ENCODE measurements at regions not wholly inside any gene's neighbourhood (a gene's known extent, or its start where the extent isn't known, plus 50 kb on each side); places are given as distances from the start of the nearest gene placed in this dataset.

- no peaks in the 10 kb centered on the region for H3K36me3 Mint-ChIP-seq
- no peaks in the 10 kb centered on the region for H3K4me1 Mint-ChIP-seq
- CTCF ChIA-PET: no interaction called here
- H3K9me3 Mint-ChIP-seq: no peaks in the 10 kb centered on the region
- no peak overlapping the region for H3K4me3 Mint-ChIP-seq
- peaks cover 11% of the 10 kb centered on the region for H3K27me3 Mint-ChIP-seq
- H3K27ac Mint-ChIP-seq: no peak overlapping the region
- no peak for DNase-seq
These were observed 129.7 kb downstream of the FAXC start for GRCh38 chr6:99219788-99220187.

- H3K9me3 Mint-ChIP-seq: no peaks in the 10 kb centered on the region
- CTCF ChIA-PET: no interaction called here
- no peak overlapping the region for H3K27ac Mint-ChIP-seq
- no peaks in the 10 kb centered on the region for H3K4me1 Mint-ChIP-seq
- H3K36me3 Mint-ChIP-seq: no peaks in the 10 kb centered on the region
- peaks cover 11% of the 10 kb centered on the region for H3K27me3 Mint-ChIP-seq
- DNase-seq: no peak
- no peak overlapping the region for H3K4me3 Mint-ChIP-seq
These were observed 132.5 kb downstream of the FAXC start for GRCh38 chr6:99216959-99217358.

GRCh38 chr6:99195986-99196655, 153.4 kb downstream of the FAXC start:
- CTCF ChIA-PET: no interaction called here
- Mint-ChIP-seq H3K27me3 (no peaks in the 10 kb centered on the region), H3K36me3 (no peaks in the 10 kb centered on the region), H3K4me1 (no peaks in the 10 kb centered on the region), H3K9me3 (no peaks in the 10 kb centered on the region), H3K27ac (no peak overlapping the region), H3K4me3 (no peak overlapping the region)
- DNase-seq: no peak

GRCh38 chr6:99192561-99192960, 156.9 kb downstream of the FAXC start:
- H3K27me3 Mint-ChIP-seq: no peaks in the 10 kb centered on the region
- H3K36me3 Mint-ChIP-seq: no peaks in the 10 kb centered on the region
- no peak overlapping the region for H3K27ac Mint-ChIP-seq
- H3K4me3 Mint-ChIP-seq: no peak overlapping the region
- no peaks in the 10 kb centered on the region for H3K4me1 Mint-ChIP-seq
- no peak for DNase-seq
- no peaks in the 10 kb centered on the region for H3K9me3 Mint-ChIP-seq
- CTCF ChIA-PET: no interaction called here

- Mint-ChIP-seq H3K27ac (no peak overlapping the region), H3K4me3 (no peak overlapping the region), H3K9me3 (no peaks in the 10 kb centered on the region), H3K36me3 (no peaks in the 10 kb centered on the region), H3K4me1 (no peaks in the 10 kb centered on the region), H3K27me3 (no peaks in the 10 kb centered on the region)
- no peak for DNase-seq
- CTCF ChIA-PET: no interaction called here
These were observed 159.4 kb downstream of the FAXC start for GRCh38 chr6:99189823-99190721.

- Mint-ChIP-seq H3K4me3 (no peak overlapping the region), H3K36me3 (no peaks in the 10 kb centered on the region), H3K4me1 (no peaks in the 10 kb centered on the region), H3K9me3 (no peaks in the 10 kb centered on the region), H3K27me3 (no peaks in the 10 kb centered on the region), H3K27ac (no peak overlapping the region)
- no peak for DNase-seq
- CTCF ChIA-PET: no interaction called here
These were observed 162.0 kb downstream of the FAXC start for GRCh38 chr6:99187429-99187828.

GRCh38 chr6:99186417-99186816, 163.1 kb downstream of the FAXC start:
- no peak overlapping the region for H3K4me3 Mint-ChIP-seq
- no peaks in the 10 kb centered on the region for H3K27me3 Mint-ChIP-seq
- DNase-seq: no peak
- peaks cover 1% of the 10 kb centered on the region for H3K9me3 Mint-ChIP-seq
- CTCF ChIA-PET: no interaction called here
- H3K36me3 Mint-ChIP-seq: no peaks in the 10 kb centered on the region
- no peaks in the 10 kb centered on the region for H3K4me1 Mint-ChIP-seq
- no peak overlapping the region for H3K27ac Mint-ChIP-seq

GRCh38 chr6:99185525-99185924, 163.9 kb downstream of the FAXC start:
- Mint-ChIP-seq H3K36me3 (no peaks in the 10 kb centered on the region), H3K4me1 (no peaks in the 10 kb centered on the region), H3K9me3 (peaks cover 6% of the 10 kb centered on the region), H3K27ac (no peak overlapping the region), H3K27me3 (no peaks in the 10 kb centered on the region), H3K4me3 (no peak overlapping the region)
- CTCF ChIA-PET: no interaction called here
- no peak for DNase-seq

- no peak for DNase-seq
- peaks cover 8% of the 10 kb centered on the region for H3K9me3 Mint-ChIP-seq
- no peak overlapping the region for H3K4me3 Mint-ChIP-seq
- no peaks in the 10 kb centered on the region for H3K36me3 Mint-ChIP-seq
- H3K4me1 Mint-ChIP-seq: no peaks in the 10 kb centered on the region
- CTCF ChIA-PET: no interaction called here
- no peak overlapping the region for H3K27ac Mint-ChIP-seq
- H3K27me3 Mint-ChIP-seq: no peaks in the 10 kb centered on the region
These were observed 164.8 kb downstream of the FAXC start for GRCh38 chr6:99184696-99185095.

- DNase-seq: no peak
- no peaks in the 10 kb centered on the region for H3K27me3 Mint-ChIP-seq
- H3K4me3 Mint-ChIP-seq: no peak overlapping the region
- no peak overlapping the region for H3K27ac Mint-ChIP-seq
- peaks cover 8% of the 10 kb centered on the region for H3K9me3 Mint-ChIP-seq
- CTCF ChIA-PET: no interaction called here
- H3K4me1 Mint-ChIP-seq: no peaks in the 10 kb centered on the region
- H3K36me3 Mint-ChIP-seq: no peaks in the 10 kb centered on the region
These were observed 166.4 kb downstream of the FAXC start for GRCh38 chr6:99183066-99183465.

- H3K27me3 Mint-ChIP-seq: no peaks in the 10 kb centered on the region
- no peak overlapping the region for H3K4me3 Mint-ChIP-seq
- H3K27ac Mint-ChIP-seq: no peak overlapping the region
- CTCF ChIA-PET: no interaction called here
- no peak for DNase-seq
- peaks cover 8% of the 10 kb centered on the region for H3K9me3 Mint-ChIP-seq
- no peaks in the 10 kb centered on the region for H3K4me1 Mint-ChIP-seq
- H3K36me3 Mint-ChIP-seq: no peaks in the 10 kb centered on the region
These were observed 168.3 kb downstream of the FAXC start for GRCh38 chr6:99181174-99181573.

GRCh38 chr6:99178168-99178567, 171.3 kb downstream of the FAXC start:
- no peak for DNase-seq
- H3K9me3 Mint-ChIP-seq: peaks cover 8% of the 10 kb centered on the region
- no peak overlapping the region for H3K4me3 Mint-ChIP-seq
- no peak overlapping the region for H3K27ac Mint-ChIP-seq
- H3K36me3 Mint-ChIP-seq: no peaks in the 10 kb centered on the region
- no peaks in the 10 kb centered on the region for H3K4me1 Mint-ChIP-seq
- CTCF ChIA-PET: interaction anchor here (0.7 kb wide), 1 partner anchor 25 kb away, joined by 4 read pairs; no protein-coding TSS in a partner anchor
- no peaks in the 10 kb centered on the region for H3K27me3 Mint-ChIP-seq

- Mint-ChIP-seq H3K4me3 (no peak overlapping the region), H3K36me3 (no peaks in the 10 kb centered on the region), H3K4me1 (no peaks in the 10 kb centered on the region), H3K27me3 (no peaks in the 10 kb centered on the region), H3K9me3 (peaks cover 8% of the 10 kb centered on the region), H3K27ac (no peak overlapping the region)
- no peak for DNase-seq
- CTCF ChIA-PET: no interaction called here
These were observed 171.7 kb downstream of the FAXC start for GRCh38 chr6:99177736-99178135.

GRCh38 chr6:99165838-99166237, 183.6 kb downstream of the FAXC start:
- H3K36me3 Mint-ChIP-seq: no peaks in the 10 kb centered on the region
- no peak for DNase-seq
- H3K27ac Mint-ChIP-seq: no peak overlapping the region
- CTCF ChIA-PET: no interaction called here
- no peaks in the 10 kb centered on the region for H3K9me3 Mint-ChIP-seq
- H3K27me3 Mint-ChIP-seq: no peaks in the 10 kb centered on the region
- H3K4me1 Mint-ChIP-seq: no peaks in the 10 kb centered on the region
- no peak overlapping the region for H3K4me3 Mint-ChIP-seq

GRCh38 chr6:99152347-99152643, 197.2 kb downstream of the FAXC start:
- Mint-ChIP-seq H3K9me3 (no peaks in the 10 kb centered on the region), H3K27me3 (peaks cover 10% of the 10 kb centered on the region), H3K27ac (no peak overlapping the region), H3K36me3 (no peaks in the 10 kb centered on the region), H3K4me3 (no peak overlapping the region), H3K4me1 (no peaks in the 10 kb centered on the region)
- CTCF ChIA-PET: interaction anchor here (1.2 to 1.4 kb wide), 2 partner anchors 8 to 19 kb away, joined by 3 to 4 read pairs; no protein-coding TSS in a partner anchor
- no peak for DNase-seq
